GM12864 (cell line): ENCODE measurements at regions not wholly inside any gene's neighbourhood (a gene's known extent, or its start where the extent isn't known, plus 50 kb on each side); places are given as distances from the start of the nearest gene placed in this dataset.

ENCODE experiments used
- DNase-seq: peaks from one replicate; pipeline ENCODE4 v3.0.0-alpha.2; 2011; ENCODE audit warnings: low read depth
- H3K4me3 ChIP-seq: 2 replicates; pipeline ENCODE4 v1.5.1; 2011; ENCODE audit warnings: mild to moderate bottlenecking, low read depth, low read length, control low read depth
- CTCF ChIP-seq: IDR thresholded peaks from 2 replicates; pipeline ENCODE4 v1.5.1; 2011; ENCODE audit warnings: low read depth, mild to moderate bottlenecking, moderate library complexity, low read length, control low read depth, inconsistent platforms; ENCODE audit errors: missing control alignments

- no peak for TF ChIP-seq CTCF
- DNase-seq = no peak
- no peak overlapping the region for H3K4me3 ChIP-seq
Observed at GRCh38 chr1:199079994-199080393, 441.2 kb downstream of the PTPRC start.

- peak; percentile 42 for DNase-seq
- H3K4me3 ChIP-seq = no peak overlapping the region
- no peak for TF ChIP-seq CTCF
Observed at GRCh38 chr1:199081739-199082138, 442.9 kb downstream of the PTPRC start.

- H3K4me3 ChIP-seq = no peak overlapping the region
- no peak for TF ChIP-seq CTCF
- no peak for DNase-seq
Observed at GRCh38 chr1:199082778-199083389, 444.0 kb downstream of the PTPRC start.

- no peak for TF ChIP-seq CTCF
- H3K4me3 ChIP-seq = no peak overlapping the region
- DNase-seq = no peak
Observed at GRCh38 chr1:199083680-199084079, 444.8 kb downstream of the PTPRC start.

- TF ChIP-seq CTCF = no peak
- no peak overlapping the region for H3K4me3 ChIP-seq
- no peak for DNase-seq
Observed at GRCh38 chr1:199084293-199084692, 445.5 kb downstream of the PTPRC start.

- no peak overlapping the region for H3K4me3 ChIP-seq
- no peak for TF ChIP-seq CTCF
Observed at GRCh38 chr1:199085903-199086302, 447.1 kb downstream of the PTPRC start.

GRCh38 chr1:199087144-199087543 is 448.3 kb downstream of the PTPRC start:
- TF ChIP-seq CTCF = no peak
- no peak for DNase-seq
- H3K4me3 ChIP-seq = no peak overlapping the region

More at GRCh38 chr1:199085903-199086302, 447.1 kb downstream of the PTPRC start:
- DNase-seq = no peak
